ENCODE measurements at regions not wholly inside any gene's neighbourhood (a gene's known extent, or its start where the extent isn't known, plus 50 kb on each side); places are given as distances from the start of the nearest gene placed in this dataset.

DNA sequence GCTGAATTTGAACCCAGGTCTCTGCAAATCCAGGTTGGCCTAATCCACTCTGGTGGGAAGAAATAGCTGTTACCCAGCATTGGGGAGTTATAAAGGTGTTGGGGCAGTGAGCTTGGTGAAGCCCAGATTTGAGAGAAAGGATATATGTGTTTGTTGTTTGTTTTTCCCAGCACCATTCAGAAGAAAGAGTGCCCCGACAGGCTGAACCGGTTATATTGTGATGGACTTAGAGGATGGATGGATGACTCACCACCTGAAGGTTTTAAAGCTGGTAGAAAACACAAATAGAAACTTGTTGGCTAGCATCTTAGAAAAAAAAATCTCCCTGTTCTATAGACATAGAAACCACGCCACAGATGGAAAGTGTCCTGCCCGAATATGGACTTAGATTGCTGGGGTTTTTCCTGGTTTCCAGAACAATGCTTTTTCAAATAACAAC is 404.6 kb downstream of the MED13L start:
- TF ChIP-seq EZH2 (IDR thresholded peaks at IDR 0.05; ENCODE audit: insufficient read depth, poor library complexity, severe bottlenecking) (no peak), EZH2phosphoT487 (IDR thresholded peaks at IDR 0.05; ENCODE audit: insufficient read depth, low read depth) (no peak)

Measured in GM23248 (cell line).